NCI-H1092 (cell line): ENCODE measurements at regions not wholly inside any gene's neighbourhood (a gene's known extent, or its start where the extent isn't known, plus 50 kb on each side); places are given as distances from the start of the nearest gene placed in this dataset.
"Not testable (repeated sequence)": the region's sequence is repeated elsewhere in the genome, so short reads cannot be mapped to it uniquely, and the experiment has no call there.

Experiments used
- DNase-seq: peaks from one replicate; lab custom pipeline; 2025; lab: John Stamatoyannopoulos, UW

DNA sequence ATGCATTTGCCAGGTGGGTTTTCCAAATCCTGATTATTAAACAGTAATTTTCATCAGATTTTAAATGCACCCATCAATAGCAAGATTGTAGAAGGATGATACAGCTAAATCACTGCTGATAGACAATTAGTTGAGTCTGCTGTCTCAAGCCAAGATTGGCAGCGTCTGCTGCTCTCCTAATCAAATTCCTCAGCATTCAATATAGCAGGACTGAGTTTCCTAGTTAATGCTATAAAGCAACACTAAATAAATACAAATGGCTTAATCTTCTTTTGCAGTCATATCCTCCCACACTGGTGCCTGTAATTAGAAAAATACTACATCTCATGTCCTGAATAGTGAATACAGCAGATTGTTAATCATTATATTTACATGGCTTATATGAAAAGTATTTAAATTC, 1028.8 kb downstream of the ADGRL2 start:
- DNase-seq: no peak

DNA sequence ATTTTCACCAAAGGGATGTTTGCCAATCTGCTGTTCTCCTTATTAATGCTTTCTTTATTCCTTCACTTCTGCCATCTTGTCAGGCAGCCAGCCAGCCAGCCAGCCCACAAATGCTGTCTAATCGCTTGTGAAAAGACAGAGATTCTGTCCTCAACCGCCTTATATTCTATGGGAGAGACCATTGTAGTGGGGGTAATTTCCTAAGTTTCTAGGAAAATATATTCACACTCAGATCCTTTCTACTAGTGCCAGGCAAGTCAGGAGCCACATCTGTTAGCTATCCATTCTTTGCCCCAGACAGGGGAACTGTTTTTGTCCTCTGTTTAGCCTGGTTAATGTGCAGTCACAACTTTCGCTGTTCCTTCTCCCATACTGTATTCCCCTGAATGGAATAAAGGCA, 1023.1 kb downstream of the ADGRL2 start:
- no peak for DNase-seq

DNA sequence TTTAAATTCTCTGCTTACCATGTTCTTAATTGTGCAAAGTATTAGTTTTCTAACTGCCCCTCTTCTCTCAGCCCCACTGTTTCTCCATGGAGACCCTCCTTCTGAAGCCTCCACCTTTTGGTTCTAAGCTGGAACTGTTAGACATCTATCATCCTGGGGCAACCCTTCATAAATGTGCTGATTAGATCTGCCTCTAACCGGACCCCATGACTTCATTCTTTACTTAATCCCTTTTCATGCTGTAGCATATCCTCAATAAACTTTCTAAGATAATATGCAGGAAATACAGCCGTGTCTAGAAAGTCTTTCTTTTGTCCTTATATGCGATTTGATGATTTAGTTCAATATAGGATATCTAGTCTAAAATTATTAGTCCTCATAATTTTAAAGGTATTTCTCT, 1020.1 kb downstream of the ADGRL2 start:
- no peak for DNase-seq

DNA sequence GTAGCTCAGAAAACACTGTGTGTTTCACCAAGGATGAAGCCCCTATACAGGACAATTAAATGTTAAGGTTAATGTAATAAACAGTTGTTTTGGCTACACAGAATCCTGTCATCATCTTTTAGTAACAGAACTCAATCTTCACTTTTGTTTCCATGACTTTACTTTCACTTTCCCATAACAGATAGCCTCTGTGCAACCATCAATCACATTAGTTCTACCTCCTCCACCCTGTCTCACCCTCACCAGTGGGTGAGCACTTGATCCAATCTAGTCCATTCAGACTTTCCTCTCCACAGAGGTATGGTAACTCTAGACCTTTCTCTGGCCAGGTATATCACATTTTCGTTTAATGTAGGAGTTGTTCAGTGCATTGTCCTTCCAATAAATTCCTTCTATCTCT, 1018.5 kb downstream of the ADGRL2 start:
- DNase-seq: no peak

DNA sequence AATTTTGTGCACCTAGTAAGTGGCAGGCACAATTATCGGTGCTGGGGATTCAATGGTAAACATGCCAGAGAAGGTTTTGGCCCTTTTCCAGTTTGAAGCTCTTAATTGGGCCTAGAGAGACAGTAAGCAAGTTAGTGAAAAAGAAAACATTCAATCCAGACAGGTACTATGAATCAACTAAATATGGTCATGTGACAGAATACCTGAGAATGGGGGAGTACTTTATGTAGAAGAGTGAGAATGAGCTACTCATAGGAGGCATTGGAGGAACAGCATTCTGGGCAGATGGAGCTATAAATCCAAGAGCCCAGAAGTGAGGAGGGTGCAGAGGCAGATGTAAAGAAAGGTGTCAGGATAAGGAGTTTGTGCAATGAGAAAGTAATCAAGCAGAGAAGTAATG, 1017.9 kb downstream of the ADGRL2 start:
- DNase-seq: no peak

DNA sequence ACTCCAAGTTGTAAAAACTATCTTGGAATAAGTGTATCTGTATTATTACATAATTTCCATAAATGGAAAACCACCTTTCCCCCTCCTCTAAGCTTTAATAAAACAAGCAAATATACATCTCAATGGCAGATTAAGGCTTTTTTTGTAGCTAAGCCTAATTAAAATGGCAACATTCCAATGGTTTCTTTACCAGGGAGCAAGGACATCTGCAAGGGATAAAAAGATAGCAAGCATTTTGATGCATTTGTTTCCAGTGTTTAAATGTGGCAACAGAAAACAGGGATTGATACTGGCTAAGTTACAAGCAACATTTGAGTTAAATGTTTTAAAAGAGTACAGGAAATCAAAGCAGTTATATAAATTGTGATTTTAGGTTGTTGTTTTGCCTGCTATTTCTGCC, 1012.7 kb downstream of the ADGRL2 start:
- no peak for DNase-seq

DNA sequence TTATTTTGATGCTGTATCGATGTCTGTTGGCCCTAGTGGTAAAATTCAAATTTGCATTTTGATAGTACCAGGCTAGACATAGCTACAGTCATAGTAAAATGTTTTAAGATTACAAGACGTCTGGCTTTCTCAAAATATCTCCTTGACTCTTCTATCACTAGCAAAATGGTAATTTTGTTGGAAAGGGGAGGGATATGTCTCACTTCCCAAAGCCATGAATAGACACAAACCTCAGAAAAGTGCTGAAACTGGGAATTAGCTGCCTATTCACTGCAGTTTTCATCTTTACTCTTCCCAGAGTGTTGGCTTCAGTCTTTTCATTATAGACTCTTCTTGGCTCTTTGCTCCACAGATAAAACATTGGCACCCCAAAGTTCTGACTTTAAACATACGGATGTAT, 1009.9 kb downstream of the ADGRL2 start:
- no peak for DNase-seq

DNA sequence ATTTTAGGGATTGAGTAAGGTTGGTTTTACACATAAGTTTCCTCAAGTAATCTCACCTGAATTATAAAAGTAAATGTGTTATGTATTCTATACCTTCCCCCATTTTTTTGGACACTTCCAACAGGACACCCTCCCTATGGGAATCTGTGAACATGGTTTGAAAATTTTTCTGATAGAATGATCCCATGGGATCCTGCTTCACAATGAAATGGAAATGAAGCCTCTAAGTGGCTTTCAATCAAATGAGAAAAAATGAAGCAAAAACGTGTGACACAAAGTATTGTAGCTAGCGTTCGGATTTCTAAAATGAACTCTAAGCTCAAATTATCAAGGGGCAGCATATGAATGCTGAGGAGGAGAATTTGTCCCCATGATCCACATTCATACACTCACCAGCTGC, 1006.8 kb downstream of the ADGRL2 start:
- no peak for DNase-seq

DNA sequence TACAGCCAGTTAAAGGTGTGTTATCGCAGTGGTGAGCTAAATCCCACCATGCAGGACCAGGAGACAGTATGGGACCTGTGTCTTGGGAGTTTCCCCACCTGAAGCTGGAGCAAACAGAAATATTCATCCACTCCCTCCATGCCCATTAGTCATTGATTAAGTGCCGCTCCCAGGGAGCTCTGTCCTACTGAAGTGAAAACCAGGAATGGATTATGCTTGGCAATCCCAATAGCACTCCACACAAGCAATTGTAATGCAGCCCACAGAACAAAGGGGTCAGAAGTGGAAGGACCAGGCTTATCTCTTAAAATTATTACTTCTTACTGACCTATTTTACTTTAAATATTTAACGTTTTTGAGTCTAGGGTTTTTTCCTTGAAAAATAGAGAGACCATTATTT, 1005.4 kb downstream of the ADGRL2 start:
- no peak for DNase-seq

DNA sequence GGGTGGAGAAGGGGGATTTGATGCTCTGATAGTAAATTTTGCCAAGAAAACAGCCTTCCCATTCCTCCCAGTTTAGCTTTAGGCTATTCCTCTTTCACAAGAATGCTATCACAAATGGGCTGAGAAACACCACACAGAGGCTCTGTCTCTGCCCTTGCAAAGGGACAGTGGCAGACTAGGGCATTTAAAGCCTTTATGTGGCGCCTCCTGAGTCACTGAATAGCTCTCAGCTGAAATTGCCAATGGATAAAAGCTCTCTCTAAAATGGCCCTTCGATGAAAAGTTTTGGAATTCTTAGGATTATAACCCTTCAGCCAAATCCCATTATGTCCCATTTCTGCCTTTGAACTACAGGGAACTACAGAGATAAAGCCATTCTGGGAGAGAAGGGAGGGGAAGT, 1000.4 kb downstream of the ADGRL2 start:
- no peak for DNase-seq

DNA sequence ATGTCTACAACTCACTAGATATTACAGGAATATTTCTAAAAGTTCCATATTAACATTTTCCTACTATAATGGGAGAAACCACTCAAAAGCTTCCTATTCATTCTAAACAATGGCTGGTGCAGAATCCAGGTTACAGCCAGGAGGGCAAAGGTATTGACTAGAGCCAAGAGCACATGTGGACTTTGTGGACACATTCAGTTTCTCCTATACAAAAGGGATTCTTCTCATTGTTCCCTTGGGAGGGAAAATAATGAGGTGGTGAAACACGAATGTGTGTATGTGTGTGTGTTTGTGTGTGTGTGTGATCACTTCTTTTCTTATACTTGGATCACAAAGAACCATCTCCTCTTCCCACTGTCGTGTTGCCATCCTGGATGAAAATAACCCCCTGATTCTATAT, 1000.0 kb downstream of the ADGRL2 start:
- no peak for DNase-seq

DNA sequence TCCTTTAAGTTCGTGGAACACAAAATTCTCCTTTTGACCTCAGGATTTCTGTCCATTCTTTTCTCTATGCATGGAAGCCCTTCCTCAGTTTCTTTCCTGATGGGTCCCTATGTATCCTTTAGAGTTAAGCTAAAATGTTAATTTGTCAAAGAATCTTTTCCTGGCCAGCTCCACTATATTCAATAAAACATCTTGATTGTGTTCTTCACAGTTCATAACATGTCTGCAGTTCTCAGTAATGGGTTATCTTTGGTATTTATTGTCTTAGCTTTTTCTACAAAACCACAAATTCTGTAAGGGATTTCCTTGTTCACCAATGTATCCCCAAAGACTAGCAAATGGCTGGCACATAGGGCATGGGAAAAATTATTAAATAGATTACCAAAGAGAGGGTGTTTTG, 998.5 kb downstream of the ADGRL2 start:
- no peak for DNase-seq

DNA sequence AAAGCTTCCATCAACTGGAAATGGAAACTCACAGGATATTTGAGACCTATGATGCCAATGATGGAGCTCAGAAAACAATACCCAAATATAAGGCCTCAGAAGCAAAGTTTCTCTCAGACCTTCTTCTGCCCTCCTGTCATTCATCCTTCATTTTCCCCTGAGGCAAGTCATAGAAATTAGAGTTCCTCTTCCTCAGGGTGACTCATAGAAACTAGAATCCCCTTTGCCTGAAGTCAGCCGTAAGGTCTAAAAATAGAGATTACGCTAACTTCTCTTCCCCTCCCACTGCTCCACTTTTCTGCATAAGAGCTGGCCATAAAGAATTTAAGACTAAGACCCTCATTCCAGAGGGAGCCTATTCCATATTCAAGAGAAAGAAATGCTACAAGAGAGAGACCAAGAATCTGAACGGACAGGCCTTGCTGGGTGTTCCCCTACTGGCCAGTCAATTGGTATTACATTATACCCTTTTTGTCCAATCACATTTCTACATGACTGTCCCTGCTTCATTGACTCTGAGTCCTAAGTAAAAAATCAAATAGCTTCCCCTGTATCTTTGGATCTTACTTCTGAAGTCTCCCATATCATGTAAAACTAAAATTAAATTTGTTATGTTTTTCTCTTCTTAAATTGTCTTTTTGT, 994.9 kb downstream of the ADGRL2 start:
- no peak for DNase-seq

DNA sequence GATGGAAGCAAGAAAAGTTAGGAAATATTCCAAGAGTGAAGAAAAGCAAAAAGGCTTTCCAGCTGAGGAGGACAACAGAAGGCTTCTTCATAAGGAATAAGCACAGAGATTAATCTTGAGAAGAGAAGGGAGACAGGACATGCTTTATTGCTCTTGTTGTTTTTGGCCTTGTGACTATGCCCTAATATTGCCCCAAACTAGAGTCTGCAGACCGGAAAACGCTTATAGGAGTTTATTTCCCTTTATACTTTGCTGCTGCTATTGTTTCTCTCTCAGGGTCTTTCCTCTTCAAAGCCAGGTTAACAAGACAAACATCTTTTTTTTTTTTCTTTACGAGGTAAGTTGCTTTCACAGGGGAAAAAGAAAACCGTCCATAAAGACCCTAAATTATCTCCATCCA, 991.4 kb downstream of the ADGRL2 start:
- DNase-seq: no peak

DNA sequence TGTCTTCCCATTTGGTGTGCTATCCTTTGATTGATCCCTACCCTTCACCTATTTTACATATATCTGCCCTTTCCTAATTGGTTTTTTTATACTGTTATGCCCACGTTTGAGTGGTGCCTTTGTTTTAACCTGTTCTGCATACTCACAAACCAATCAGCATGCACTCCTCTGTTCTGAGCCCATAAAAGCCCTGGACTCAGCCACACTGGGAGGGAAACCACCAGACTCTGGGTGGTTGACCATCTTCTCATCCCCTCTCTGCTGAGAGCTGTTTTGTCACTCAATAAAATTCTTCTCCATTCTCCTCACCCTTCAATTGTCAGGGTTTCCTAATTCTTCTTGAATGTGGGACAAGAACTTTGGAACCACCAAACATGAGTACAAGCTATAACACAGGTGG, 989.8 kb downstream of the ADGRL2 start:
- no peak for DNase-seq

DNA sequence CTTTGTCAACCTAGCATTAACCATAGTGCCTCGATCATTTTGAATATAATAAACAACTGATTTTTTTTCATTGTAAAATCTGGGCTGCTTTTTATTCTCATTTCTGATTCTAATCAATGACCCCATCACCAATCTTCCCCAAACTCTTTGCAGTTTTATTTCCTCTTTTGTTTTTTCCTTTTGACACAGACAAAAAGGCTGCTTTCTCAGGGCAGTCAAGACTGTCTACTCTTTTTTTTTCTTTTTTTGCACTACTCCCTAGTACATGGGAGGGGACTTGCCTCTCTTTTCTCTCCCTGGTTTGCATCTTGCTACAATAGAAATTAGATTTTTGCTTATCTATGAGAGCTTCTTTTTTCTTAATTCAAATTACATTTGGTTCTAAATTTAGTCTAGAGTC, 987.9 kb downstream of the ADGRL2 start:
- no peak for DNase-seq

DNA sequence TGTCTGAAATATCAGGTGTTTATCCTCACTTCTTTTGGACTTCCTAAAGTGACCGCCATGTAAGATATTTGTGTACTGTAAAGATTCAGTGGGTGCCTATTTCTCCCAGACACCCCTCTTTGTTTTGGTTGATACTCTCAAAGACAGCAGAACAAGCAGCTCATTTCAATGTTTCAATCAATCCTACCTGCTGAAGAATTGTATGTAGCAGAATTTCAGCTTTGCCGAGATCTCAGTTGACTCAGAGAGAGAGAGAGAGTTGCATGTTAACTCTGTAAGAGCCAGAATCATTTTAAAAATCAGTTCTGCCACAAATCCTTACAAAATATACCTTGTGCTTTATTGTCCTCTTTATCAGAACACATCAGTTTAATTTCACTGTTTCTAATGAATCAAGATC, 987.3 kb downstream of the ADGRL2 start:
- DNase-seq: no peak

DNA sequence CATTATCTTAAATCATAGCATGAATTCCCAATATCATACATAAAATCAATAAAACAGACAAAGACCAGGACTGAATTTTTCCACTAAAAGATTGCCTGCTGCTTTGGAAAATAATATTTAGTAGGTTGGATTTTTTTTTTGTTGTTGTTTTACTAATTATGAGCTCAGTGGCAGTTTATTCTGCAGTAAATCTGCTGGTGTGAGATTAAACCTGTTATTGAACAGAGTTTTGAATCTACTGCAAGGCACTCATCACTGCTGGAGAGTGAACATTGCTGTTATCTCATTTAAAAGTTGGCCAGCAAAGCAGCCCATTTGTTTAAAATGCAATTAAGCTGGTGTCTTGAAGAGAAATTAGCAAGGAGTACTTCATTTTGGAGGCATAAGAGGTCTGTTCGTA, 986.1 kb downstream of the ADGRL2 start:
- DNase-seq: no peak

DNA sequence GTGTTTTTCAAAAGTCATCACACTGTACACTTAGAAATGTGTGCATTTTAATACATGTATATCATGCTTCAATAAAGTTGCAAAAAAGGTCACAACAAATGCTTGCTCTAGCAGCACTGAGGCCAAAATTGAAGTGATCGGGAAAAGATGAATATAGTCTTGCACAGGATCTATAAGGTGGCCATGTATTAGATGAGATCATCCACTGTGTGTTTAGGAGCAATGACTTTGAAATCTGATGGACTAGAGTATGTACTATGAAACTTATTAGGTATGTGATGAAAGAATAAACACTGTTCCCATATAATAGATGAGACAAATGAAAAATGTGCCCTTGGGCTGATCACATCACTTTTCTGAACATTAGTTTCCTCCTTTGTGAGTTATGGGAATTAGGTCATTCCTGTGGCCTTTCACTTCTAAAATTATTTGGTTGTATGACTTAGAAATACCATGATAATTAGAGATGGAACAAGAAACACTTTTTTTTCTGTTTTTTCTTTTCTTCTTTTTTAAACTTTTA, 984.6 kb downstream of the ADGRL2 start:
- no peak for DNase-seq

DNA sequence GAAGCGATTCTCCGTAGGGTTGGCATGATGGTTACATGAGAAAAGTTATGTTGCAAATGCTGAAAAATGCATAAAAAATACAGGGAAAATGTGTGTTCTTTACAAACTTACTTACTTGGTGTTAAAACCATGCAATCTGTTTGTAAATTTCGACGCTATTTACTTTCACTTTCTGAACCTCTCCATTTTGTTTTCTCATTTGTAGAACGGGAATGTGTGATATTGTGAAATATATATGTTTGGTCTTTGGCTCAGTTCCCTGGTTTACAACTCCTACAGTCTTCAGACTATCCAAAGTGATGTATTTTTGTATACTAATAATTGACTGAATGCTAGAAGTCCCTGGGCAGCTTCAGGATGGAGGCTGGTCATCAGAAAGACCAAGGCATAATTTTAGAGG, 982.3 kb downstream of the ADGRL2 start:
- no peak for DNase-seq

DNA sequence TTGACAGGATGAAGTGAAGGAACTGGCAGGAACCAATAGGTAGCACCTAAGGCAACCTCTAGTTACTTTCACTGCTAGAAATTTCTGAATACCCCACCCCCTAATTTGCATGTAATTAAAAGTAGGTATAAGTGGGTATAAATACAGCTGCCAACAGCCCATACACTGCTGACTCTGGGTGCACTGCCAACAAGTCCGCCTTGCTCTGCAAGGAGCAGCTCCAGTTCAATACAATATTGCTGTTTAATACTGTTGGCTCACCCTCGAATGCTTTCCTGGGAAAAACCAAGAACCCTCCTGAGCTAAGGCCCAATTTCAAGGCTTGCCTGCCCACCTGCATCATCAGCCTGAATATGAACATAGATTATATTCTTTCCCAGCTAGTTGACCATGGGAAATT, 981.9 kb downstream of the ADGRL2 start:
- no peak for DNase-seq

DNA sequence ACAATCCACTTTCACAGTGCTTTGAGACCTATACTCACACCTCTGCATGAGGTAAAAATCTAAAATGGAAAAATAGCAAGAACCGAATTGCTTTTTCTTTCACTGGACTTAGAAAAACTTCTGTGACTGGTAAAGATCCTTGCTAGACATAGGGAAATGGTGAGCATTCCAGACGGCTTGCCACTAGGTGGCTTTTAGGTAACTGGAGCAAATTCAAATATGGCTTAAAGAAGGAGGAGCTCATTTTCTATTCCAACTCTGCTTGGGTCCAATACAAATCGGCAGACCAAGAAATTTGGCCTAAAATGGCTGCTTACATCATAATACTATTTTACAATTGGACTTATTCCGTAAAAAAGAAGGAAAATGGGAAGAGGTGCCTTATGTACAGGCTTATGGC, 977.9 kb downstream of the ADGRL2 start:
- DNase-seq: no peak

DNA sequence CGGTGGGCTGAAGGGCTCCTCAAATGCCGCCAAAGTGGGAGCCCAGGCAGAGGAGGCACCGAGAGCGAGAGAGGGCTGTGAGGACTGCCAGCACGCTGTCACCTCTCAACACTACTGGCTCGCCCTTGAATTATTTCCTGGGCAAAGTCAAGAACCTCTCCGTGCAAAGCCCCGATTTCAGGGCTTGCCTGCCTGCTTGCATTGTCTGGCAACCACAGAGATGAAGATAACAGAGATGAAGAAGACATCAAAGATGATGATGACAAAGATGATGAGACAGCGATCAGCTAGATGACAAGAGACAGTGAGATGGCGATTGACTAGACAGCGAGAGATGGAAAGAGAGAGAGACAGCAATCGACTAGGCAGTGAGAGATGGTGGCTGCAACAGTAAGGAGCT, 976.5 kb downstream of the ADGRL2 start:
- DNase-seq: no peak

DNA sequence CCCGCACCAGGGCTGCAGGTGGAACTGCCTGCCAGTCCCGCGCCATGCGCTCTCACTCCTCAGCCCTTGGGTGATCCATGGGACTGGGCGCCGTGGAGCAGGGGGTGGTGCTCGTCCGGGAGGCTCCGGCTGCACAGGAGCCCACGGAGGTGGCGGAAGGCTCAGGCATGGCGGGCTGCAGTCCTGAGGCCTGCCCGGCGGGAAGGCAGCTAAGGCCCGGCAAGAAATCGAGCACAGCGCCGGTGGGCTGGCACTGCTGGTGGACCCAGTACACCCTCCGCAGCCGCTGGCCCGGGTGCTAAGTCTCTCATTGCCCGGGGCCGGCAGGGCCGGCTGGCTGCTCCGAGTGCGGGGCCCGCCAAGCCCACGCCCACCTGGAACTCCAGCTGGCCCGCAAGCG, 976.0 kb downstream of the ADGRL2 start:
- not testable (repeated sequence) for DNase-seq
